ENCODE measurements at regions not wholly inside any gene's neighbourhood (a gene's known extent, or its start where the extent isn't known, plus 50 kb on each side); places are given as distances from the start of the nearest gene placed in this dataset.

DNA sequence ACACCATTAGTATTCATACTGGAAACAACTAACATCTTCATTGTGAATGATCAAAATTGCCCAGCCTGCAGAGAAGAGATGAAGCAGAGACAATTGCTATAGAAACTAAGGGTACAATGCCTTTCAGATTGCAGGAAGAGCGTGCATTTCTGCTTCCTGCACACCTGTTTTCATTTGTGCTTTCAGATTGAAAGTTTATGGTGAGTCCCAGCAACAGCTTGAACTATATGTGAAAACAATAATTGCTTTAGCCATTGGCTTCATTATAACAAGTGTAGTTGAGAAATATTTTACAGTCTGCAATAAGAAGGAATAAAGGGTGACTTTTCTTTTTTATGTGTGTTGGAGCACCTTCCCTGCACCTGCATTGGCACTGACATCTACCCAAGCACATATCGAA, 136.3 kb downstream of the CD8B2 start:
- TF ChIP-seq, protein P1, sequence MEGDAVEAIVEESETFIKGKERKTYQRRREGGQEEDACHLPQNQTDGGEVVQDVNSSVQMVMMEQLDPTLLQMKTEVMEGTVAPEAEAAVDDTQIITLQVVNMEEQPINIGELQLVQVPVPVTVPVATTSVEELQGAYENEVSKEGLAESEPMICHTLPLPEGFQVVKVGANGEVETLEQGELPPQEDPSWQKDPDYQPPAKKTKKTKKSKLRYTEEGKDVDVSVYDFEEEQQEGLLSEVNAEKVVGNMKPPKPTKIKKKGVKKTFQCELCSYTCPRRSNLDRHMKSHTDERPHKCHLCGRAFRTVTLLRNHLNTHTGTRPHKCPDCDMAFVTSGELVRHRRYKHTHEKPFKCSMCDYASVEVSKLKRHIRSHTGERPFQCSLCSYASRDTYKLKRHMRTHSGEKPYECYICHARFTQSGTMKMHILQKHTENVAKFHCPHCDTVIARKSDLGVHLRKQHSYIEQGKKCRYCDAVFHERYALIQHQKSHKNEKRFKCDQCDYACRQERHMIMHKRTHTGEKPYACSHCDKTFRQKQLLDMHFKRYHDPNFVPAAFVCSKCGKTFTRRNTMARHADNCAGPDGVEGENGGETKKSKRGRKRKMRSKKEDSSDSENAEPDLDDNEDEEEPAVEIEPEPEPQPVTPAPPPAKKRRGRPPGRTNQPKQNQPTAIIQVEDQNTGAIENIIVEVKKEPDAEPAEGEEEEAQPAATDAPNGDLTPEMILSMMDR (IDR thresholded peaks at IDR 0.05; ENCODE audit: poor library complexity): no peak
- TF ChIP-seq EZH2phosphoT487 (IDR thresholded peaks at IDR 0.05; ENCODE audit: low read depth, severe bottlenecking, unreplicated experiment): no peak
- no peak for TF ChIP-seq EZH2 (IDR thresholded peaks at IDR 0.05; ENCODE audit: borderline replicate concordance)

Measured in hepatocyte (in vitro differentiated cells).